Activated naive CD4-positive, alpha-beta T cell treated with anti-CD3 and anti-CD28 coated beads, Interleukin-2, amount 50 U/mL, for 16 hours (primary cell): ENCODE measurements at regions not wholly inside any gene's neighbourhood (a gene's known extent, or its start where the extent isn't known, plus 50 kb on each side); places are given as distances from the start of the nearest gene placed in this dataset.

Experiments
- DNase-seq: peaks from one replicate; pipeline ENCODE4 v3.0.0-alpha.2; 2020

- DNase-seq, result no peak
Observed at GRCh38 chr11:95344932-95345642, 114.1 kb upstream of the SESN3 start.

- DNase-seq, result no peak
Observed at GRCh38 chr11:95341221-95341620, 110.2 kb upstream of the SESN3 start.

GRCh38 chr11:95339086-95339901 lies 108.3 kb upstream of the SESN3 start:
- DNase-seq, result no peak

- no peak for DNase-seq
Observed at GRCh38 chr11:95338430-95338991, 107.5 kb upstream of the SESN3 start.

GRCh38 chr11:95337972-95338429 lies 107.0 kb upstream of the SESN3 start:
- no peak for DNase-seq

GRCh38 chr11:95337175-95337957 lies 106.4 kb upstream of the SESN3 start:
- peak; percentile 47 for DNase-seq

GRCh38 chr11:95335989-95336388 lies 105.0 kb upstream of the SESN3 start:
- no peak for DNase-seq

- DNase-seq, result no peak
Observed at GRCh38 chr11:95331161-95331560, 100.2 kb upstream of the SESN3 start.

GRCh38 chr11:95330302-95330701 lies 99.3 kb upstream of the SESN3 start:
- no peak for DNase-seq

- DNase-seq, result no peak
Observed at GRCh38 chr11:95327273-95327948, 96.4 kb upstream of the SESN3 start.

- DNase-seq, result no peak
Observed at GRCh38 chr11:95325777-95326258, 94.8 kb upstream of the SESN3 start.

GRCh38 chr11:95324826-95325225 lies 93.8 kb upstream of the SESN3 start:
- no peak for DNase-seq

- DNase-seq, result no peak
Observed at GRCh38 chr11:95322539-95322938, 91.5 kb upstream of the SESN3 start.

GRCh38 chr11:95318498-95318897 lies 87.5 kb upstream of the SESN3 start:
- no peak for DNase-seq

- DNase-seq, result no peak
Observed at GRCh38 chr11:95308512-95309035, 77.6 kb upstream of the SESN3 start.

- DNase-seq, result no peak
Observed at GRCh38 chr11:95307286-95307685, 76.3 kb upstream of the SESN3 start.

- DNase-seq, result no peak
Observed at GRCh38 chr11:95306801-95307200, 75.8 kb upstream of the SESN3 start.

GRCh38 chr11:95306123-95306522 lies 75.1 kb upstream of the SESN3 start:
- DNase-seq, result no peak

GRCh38 chr11:95305705-95306104 lies 74.7 kb upstream of the SESN3 start:
- DNase-seq, result no peak

GRCh38 chr11:95304777-95305176 lies 73.8 kb upstream of the SESN3 start:
- no peak for DNase-seq

GRCh38 chr11:95302211-95302610 lies 71.2 kb upstream of the SESN3 start:
- no peak for DNase-seq

GRCh38 chr11:95301474-95301873 lies 70.5 kb upstream of the SESN3 start:
- DNase-seq, result no peak
